Urinary bladder (tissue), 3 donors: ENCODE measurements at regions not wholly inside any gene's neighbourhood (a gene's known extent, or its start where the extent isn't known, plus 50 kb on each side); places are given as distances from the start of the nearest gene placed in this dataset.

ENCODE experiments used
- DNase-seq: peaks from one replicate; pipeline ENCODE4 v3.0.0-alpha.2; 2015; ENCODE audit errors: extremely low spot score
- H3K27ac ChIP-seq: one replicate; pipeline ENCODE4 v1.5.1; 2013; ENCODE audit warnings: low read depth, mild to moderate bottlenecking, moderate library complexity
- H3K36me3 ChIP-seq: one replicate; pipeline ENCODE4 v1.6.1; 2013; ENCODE audit warnings: mild to moderate bottlenecking, moderate library complexity; ENCODE audit not compliant: insufficient read depth
- H3K4me1 ChIP-seq: one replicate; pipeline ENCODE4 v1.6.1; 2013; ENCODE audit warnings: mild to moderate bottlenecking, moderate library complexity; ENCODE audit not compliant: insufficient read depth
- H3K4me3 ChIP-seq: one replicate; pipeline ENCODE4 v1.5.1; 2013; ENCODE audit warnings: low read depth, low read length
- WGBS: extraction: QIAGEN DNeasy Blood & Tissue Kit; methylation state at CpG from one replicate; pipeline ENCODE4 v1.1.7; 2013; 5-methylcytosine and 5-hydroxymethylcytosine counted together
- donor health status: healthy with polysubstance abuse.
- donor health status: healthy.

GRCh38 chr5:122565331-122565730, 209.5 kb upstream of the SNX2 start:
- no peak for DNase-seq
- 74% methylated on average over 9 of the region's 9 CpGs for WGBS
- Histone ChIP-seq H3K36me3 (no peaks in the 10 kb centered on the region), H3K27ac (no peak overlapping the region), H3K4me3 (no peak overlapping the region), H3K4me1 (no peaks in the 10 kb centered on the region)

GRCh38 chr5:122576256-122577016, 198.4 kb upstream of the SNX2 start:
- H3K4me1 ChIP-seq, result no peaks in the 10 kb centered on the region
- 81% methylated on average over 3 of the region's 3 CpGs for WGBS
- H3K36me3 ChIP-seq, result no peaks in the 10 kb centered on the region
- no peak overlapping the region for H3K4me3 ChIP-seq
- H3K27ac ChIP-seq, result no peak overlapping the region
- DNase-seq, result no peak

GRCh38 chr5:122581629-122582028, 193.3 kb upstream of the SNX2 start:
- Histone ChIP-seq H3K27ac (no peak overlapping the region), H3K4me1 (no peaks in the 10 kb centered on the region), H3K4me3 (no peak overlapping the region), H3K36me3 (no peaks in the 10 kb centered on the region)
- 80% methylated on average over 7 of the region's 7 CpGs for WGBS
- DNase-seq, result no peak

GRCh38 chr5:122584411-122585300, 190.2 kb upstream of the SNX2 start:
- no peak overlapping the region for H3K27ac ChIP-seq
- no peak overlapping the region for H3K4me3 ChIP-seq
- WGBS, result 34% methylated on average over 13 of the region's 13 CpGs
- no peaks in the 10 kb centered on the region for H3K4me1 ChIP-seq
- no peak for DNase-seq
- H3K36me3 ChIP-seq, result no peaks in the 10 kb centered on the region

- 28% methylated on average over 2 of the region's 2 CpGs for whole genome bisulfite sequencing
- no peak for DNase-seq
- no peaks in the 10 kb centered on the region for H3K4me1 ChIP-seq
- H3K27ac ChIP-seq, result no peak overlapping the region
- no peaks in the 10 kb centered on the region for H3K36me3 ChIP-seq
- H3K4me3 ChIP-seq, result no peak overlapping the region
These were observed 189.5 kb upstream of the SNX2 start for GRCh38 chr5:122585371-122585770.

GRCh38 chr5:122586351-122586750, 188.5 kb upstream of the SNX2 start:
- Histone ChIP-seq H3K4me3 (no peak overlapping the region), H3K4me1 (no peaks in the 10 kb centered on the region), H3K36me3 (no peaks in the 10 kb centered on the region), H3K27ac (no peak overlapping the region)
- DNase-seq, result no peak
- 36% methylated on average over 1 of the region's 1 CpG for WGBS

- H3K4me3 ChIP-seq, result no peak overlapping the region
- 89% methylated on average over 3 of the region's 3 CpGs for WGBS
- DNase-seq, result no peak
- H3K36me3 ChIP-seq, result no peaks in the 10 kb centered on the region
- no peak overlapping the region for H3K27ac ChIP-seq
- H3K4me1 ChIP-seq, result no peaks in the 10 kb centered on the region
These were observed 183.1 kb upstream of the SNX2 start for GRCh38 chr5:122591828-122592227.

GRCh38 chr5:122599000-122599399, 175.9 kb upstream of the SNX2 start:
- no peak overlapping the region for H3K4me3 ChIP-seq
- no peaks in the 10 kb centered on the region for H3K4me1 ChIP-seq
- no peaks in the 10 kb centered on the region for H3K36me3 ChIP-seq
- no peak overlapping the region for H3K27ac ChIP-seq
- DNase-seq, result no peak

GRCh38 chr5:122600924-122601323, 174.0 kb upstream of the SNX2 start:
- Histone ChIP-seq H3K27ac (no peak overlapping the region), H3K36me3 (no peaks in the 10 kb centered on the region), H3K4me3 (no peak overlapping the region), H3K4me1 (no peaks in the 10 kb centered on the region)
- no peak for DNase-seq
- 95% methylated on average over 1 of the region's 1 CpG for WGBS

- no peak for DNase-seq
- 71% methylated on average over 1 of the region's 1 CpG for WGBS
- Histone ChIP-seq H3K36me3 (no peaks in the 10 kb centered on the region), H3K4me1 (no peaks in the 10 kb centered on the region), H3K27ac (no peak overlapping the region), H3K4me3 (no peak overlapping the region)
These were observed 172.2 kb upstream of the SNX2 start for GRCh38 chr5:122602700-122603099.

- 78% methylated on average over 4 of the region's 4 CpGs for WGBS
- Histone ChIP-seq H3K4me1 (no peaks in the 10 kb centered on the region), H3K27ac (no peak overlapping the region), H3K4me3 (no peak overlapping the region), H3K36me3 (no peaks in the 10 kb centered on the region)
- no peak for DNase-seq
These were observed 169.6 kb upstream of the SNX2 start for GRCh38 chr5:122605236-122605635.

GRCh38 chr5:122607818-122608217, 167.1 kb upstream of the SNX2 start:
- 83% methylated on average over 3 of the region's 3 CpGs for WGBS

GRCh38 chr5:122608222-122608621, 166.7 kb upstream of the SNX2 start:
- H3K4me1 ChIP-seq, result no peaks in the 10 kb centered on the region
- no peak overlapping the region for H3K27ac ChIP-seq
- no peaks in the 10 kb centered on the region for H3K36me3 ChIP-seq
- H3K4me3 ChIP-seq, result no peak overlapping the region
- whole genome bisulfite sequencing, result 91% methylated on average over 3 of the region's 3 CpGs
- DNase-seq, result no peak

More at GRCh38 chr5:122607818-122608217, 167.1 kb upstream of the SNX2 start:
- Histone ChIP-seq H3K4me1 (no peaks in the 10 kb centered on the region), H3K27ac (no peak overlapping the region), H3K4me3 (no peak overlapping the region), H3K36me3 (no peaks in the 10 kb centered on the region)
- no peak for DNase-seq

GRCh38 chr5:122611406-122611805, 163.5 kb upstream of the SNX2 start:
- no peak overlapping the region for H3K4me3 ChIP-seq
- peak; percentile 11 for DNase-seq
- 34% methylated on average over 2 of the region's 2 CpGs for WGBS
- no peaks in the 10 kb centered on the region for H3K4me1 ChIP-seq
- H3K36me3 ChIP-seq, result no peaks in the 10 kb centered on the region
- no peak overlapping the region for H3K27ac ChIP-seq
